OCI-LY3 (cell line): ENCODE measurements at regions not wholly inside any gene's neighbourhood (a gene's known extent, or its start where the extent isn't known, plus 50 kb on each side); places are given as distances from the start of the nearest gene placed in this dataset.

ENCODE experiments used
- EZH2phosphoT487 ChIP-seq: fragments of 200-600 bp; shearing (Covaris generic); IDR thresholded peaks from 2 replicates; pipeline ENCODE4 v1.6.1; 2018; ENCODE audit warnings: antibody characterized with exemption, mixed run types, low read depth
- TF ChIP-seq, protein P1 (sequence below): fragments of 200-600, 300-600 bp; sonication (generic); IDR thresholded peaks from 2 replicates; pipeline ENCODE4 v1.5.1; 2014; ENCODE audit warnings: antibody characterized with exemption, low read length, low read depth

DNA sequence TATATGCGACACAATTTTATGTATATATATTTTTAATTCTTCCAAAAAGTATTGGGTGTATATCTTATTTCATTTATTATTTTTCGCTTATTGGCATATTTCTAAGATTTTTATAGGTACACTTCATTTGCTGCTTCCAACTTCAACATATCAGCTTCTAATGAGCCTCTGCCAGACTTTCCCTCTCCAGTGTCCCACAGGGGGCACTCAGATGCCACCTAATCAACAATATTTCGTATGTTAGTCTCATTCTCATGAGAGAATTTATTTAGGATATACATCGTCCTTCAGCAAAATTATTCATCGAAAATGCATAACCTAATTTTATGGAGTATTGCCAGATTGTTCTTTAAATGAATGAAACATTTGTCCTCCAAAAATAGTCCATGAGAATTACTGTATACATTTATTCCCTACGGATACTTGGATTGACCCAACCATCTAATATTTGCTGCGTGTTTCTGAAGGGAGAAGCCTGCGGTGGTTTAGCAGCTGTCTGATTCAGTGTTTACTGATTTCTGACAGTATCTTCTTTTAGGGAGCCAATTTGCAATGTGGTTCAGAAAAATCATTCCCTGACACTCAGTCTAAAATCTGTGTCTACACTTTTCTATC lies 100.6 kb upstream of the SELENOP start:
- TF ChIP-seq, protein P1, sequence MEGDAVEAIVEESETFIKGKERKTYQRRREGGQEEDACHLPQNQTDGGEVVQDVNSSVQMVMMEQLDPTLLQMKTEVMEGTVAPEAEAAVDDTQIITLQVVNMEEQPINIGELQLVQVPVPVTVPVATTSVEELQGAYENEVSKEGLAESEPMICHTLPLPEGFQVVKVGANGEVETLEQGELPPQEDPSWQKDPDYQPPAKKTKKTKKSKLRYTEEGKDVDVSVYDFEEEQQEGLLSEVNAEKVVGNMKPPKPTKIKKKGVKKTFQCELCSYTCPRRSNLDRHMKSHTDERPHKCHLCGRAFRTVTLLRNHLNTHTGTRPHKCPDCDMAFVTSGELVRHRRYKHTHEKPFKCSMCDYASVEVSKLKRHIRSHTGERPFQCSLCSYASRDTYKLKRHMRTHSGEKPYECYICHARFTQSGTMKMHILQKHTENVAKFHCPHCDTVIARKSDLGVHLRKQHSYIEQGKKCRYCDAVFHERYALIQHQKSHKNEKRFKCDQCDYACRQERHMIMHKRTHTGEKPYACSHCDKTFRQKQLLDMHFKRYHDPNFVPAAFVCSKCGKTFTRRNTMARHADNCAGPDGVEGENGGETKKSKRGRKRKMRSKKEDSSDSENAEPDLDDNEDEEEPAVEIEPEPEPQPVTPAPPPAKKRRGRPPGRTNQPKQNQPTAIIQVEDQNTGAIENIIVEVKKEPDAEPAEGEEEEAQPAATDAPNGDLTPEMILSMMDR, result peak; percentile 35; the same call in 1 of the 2 replicates
- TF ChIP-seq EZH2phosphoT487, result no peak
